ENCODE measurements at regions not wholly inside any gene's neighbourhood (a gene's known extent, or its start where the extent isn't known, plus 50 kb on each side); places are given as distances from the start of the nearest gene placed in this dataset.

DNA sequence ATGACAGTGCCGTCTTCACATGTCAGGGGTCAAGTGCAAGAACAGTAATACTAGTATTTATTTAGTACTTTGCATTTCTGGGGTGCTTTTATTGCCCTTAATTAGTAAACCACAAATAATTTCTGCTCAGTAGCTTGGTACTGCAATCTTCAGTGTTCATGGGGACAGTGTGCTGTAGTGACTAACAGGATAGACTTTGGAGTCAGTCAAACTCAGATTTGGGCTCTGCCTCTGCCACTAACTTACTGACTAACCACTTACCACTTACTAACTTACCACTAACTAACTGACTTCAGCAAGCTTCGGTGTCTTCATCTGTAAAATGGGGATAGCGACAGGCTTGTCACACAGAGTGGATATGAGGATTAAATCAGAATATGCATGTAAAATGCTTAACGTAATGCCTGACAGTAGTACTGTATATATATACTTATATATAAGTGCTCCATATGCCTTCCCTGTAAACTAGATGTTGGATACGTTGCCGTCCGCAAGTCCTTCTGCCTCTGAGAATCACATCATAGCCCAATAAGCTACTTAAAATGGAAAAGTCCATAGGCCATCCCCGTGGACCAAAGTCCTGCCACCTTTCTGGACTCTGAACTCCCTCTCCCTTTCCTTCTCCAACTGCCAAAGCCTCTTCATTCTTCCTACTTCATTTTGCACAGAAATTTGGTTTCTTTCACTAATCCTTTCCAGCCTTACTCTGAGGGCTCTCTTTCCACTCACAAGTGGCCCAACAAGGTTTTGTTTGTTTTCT is 158.1 kb downstream of the ZIC5 start:
- TF ChIP-seq CTCF (IDR thresholded peaks at IDR 0.05): no peak
- H3K4me3 ChIP-seq: no peak overlapping the region

GRCh38 chr13:99812625-99813024 is 158.9 kb downstream of the ZIC5 start:
- Histone ChIP-seq H3K4me3 (no peak overlapping the region), H3K27ac (no peak overlapping the region)
- DNase-seq (ENCODE audit: low spot score): no peak

More for the DNA sequence above, 158.1 kb downstream of the ZIC5 start:
- no peak overlapping the region for H3K27ac ChIP-seq
- no peak for DNase-seq (ENCODE audit: low spot score)

DNA sequence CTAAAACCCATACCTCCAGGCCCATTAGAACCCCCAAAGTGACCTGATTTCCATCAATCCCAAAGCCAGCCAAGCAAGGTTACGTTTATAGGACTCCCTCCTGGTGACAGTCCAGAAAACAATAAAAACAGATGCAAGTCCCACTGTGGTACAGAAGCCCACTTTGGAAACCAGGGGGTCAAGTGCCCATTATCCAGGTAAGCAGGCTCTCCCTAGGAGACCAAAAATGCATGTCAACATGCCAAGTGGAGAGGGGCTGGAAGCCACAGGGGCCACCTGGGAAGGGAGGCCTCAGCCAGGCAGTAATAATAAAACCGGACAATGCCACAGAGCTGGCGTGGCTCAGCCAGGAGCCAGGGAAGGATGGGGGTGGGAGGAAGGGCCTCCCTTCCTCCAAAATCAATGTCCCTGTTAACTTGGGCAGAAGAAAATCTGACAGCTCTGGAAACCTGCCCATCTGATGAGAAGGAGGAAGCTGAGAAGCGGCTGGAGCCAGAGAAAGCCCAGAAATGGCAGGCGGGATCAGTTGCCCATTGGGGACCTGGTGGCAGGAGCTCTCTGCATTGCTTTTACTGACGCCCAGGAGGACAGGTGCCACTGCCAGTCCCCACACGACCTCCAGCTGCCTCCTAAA is 160.4 kb downstream of the ZIC5 start:
- DNase-seq (ENCODE audit: low spot score): no peak
- TF ChIP-seq CTCF (IDR thresholded peaks at IDR 0.05): no peak
- H3K4me3 ChIP-seq: no peak overlapping the region
- H3K27ac ChIP-seq: no peak overlapping the region

More at GRCh38 chr13:99812625-99813024, 158.9 kb downstream of the ZIC5 start:
- TF ChIP-seq CTCF (IDR thresholded peaks at IDR 0.05): no peak

DNA sequence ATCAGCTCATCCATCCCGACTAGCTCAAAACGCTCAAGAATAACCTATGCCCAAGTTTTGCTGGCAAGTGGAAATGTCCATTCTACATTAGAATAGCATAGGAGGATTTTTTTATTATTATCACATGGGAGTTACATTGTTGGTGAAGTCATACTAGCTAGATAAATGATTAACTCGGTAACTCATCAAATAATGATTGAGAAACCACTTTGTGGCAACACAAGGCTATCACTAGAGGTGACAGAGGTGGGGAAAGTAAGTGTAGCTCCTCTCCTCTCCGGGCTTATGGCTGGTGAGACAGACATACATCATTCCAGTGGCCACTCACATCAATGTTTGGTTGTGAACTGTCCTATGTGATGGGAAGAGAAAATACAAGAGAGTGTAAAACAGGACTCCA is 161.6 kb downstream of the ZIC5 start:
- DNase-seq (ENCODE audit: low spot score): no peak
- no peak overlapping the region for H3K27ac ChIP-seq
- no peak for TF ChIP-seq CTCF (IDR thresholded peaks at IDR 0.05)

DNA sequence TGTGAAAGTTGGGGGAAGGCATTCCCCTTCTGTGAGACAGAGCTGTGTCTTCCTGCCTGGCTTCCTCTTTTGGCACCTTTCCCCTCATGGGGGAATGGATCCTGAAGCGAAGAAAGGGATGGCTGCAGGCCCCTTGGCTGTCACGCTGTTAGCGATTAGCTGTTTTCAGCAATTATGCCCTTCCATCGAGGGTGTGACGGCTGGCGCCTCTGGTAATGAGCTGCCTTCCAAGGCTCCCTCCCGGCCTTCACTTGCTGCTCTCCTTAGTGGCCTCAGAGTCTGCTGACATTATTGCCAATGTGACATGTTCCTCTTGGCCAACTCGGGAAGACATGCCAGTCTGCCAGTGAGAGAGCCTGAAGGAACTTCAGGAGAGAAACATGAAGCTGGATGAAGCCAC is 162.1 kb downstream of the ZIC5 start:
- H3K4me3 ChIP-seq: no peak overlapping the region
- H3K27ac ChIP-seq: no peak overlapping the region
- no peak for TF ChIP-seq CTCF (IDR thresholded peaks at IDR 0.05)
- DNase-seq (ENCODE audit: low spot score): no peak

More for the DNA sequence above, 161.6 kb downstream of the ZIC5 start:
- H3K4me3 ChIP-seq: no peak overlapping the region

- no peak for DNase-seq (ENCODE audit: low spot score)
- H3K27ac ChIP-seq: no peak overlapping the region
- no peak for TF ChIP-seq CTCF (IDR thresholded peaks at IDR 0.05)
- no peak overlapping the region for H3K4me3 ChIP-seq
These were observed 162.8 kb downstream of the ZIC5 start for GRCh38 chr13:99808786-99809185.

DNA sequence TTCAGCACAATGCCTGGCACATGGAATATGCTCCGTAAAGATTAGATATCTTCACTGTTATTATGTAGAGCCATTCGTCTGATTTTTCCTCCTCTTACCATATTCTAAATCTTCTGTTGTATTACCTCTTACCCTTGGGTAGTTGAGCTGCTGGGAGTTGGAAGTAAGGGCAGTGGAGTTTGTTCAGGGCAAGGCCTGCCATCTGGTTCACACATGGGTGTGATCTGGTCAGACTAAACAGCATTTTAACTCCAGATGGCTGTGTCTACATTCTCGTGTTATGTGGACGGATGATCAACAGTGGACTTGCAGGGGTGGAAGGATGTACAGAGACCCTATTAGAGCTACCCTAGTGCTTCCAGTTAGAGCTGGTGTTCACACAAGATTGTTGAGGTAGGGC is 164.9 kb downstream of the ZIC5 start:
- Histone ChIP-seq H3K27ac (no peak overlapping the region), H3K4me3 (no peak overlapping the region)
- DNase-seq (ENCODE audit: low spot score): no peak
- no peak for TF ChIP-seq CTCF (IDR thresholded peaks at IDR 0.05)
